GM12878 (cell line): ENCODE measurements at regions not wholly inside any gene's neighbourhood (a gene's known extent, or its start where the extent isn't known, plus 50 kb on each side); places are given as distances from the start of the nearest gene placed in this dataset.

ENCODE experiments used
- BACH1 ChIP-seq: fragments of 450-650 bp; IDR thresholded peaks from 2 replicates; pipeline ENCODE4 v1.6.1; 2017; ENCODE audit warnings: mild to moderate bottlenecking, borderline replicate concordance
- GATAD2B ChIP-seq: fragments of 450-650 bp; conservative IDR thresholded peaks from 2 replicates; pipeline ENCODE4 v1.6.1; 2017; ENCODE audit warnings: low read depth, mild to moderate bottlenecking, moderate library complexity
- HDAC6 ChIP-seq: fragments of 200-600 bp; sonication (generic); IDR thresholded peaks from one replicate; pipeline ENCODE4 v1.8.0; 2017; ENCODE audit warnings: antibody characterized with exemption; ENCODE audit not compliant: unreplicated experiment
- HDGF ChIP-seq: fragments of 450-650 bp; IDR thresholded peaks from 2 replicates; pipeline ENCODE4 v1.6.1; 2016; ENCODE audit warnings: antibody characterized with exemption
- IKZF2 ChIP-seq, 2 experiments: fragments of 450-650 bp; IDR thresholded peaks; 2 replicates each; pipeline ENCODE4 v1.6.1; 2017; ENCODE audit warnings: mild to moderate bottlenecking in 2 of 2, moderate library complexity in 2 of 2
- IRF4 ChIP-seq: IDR thresholded peaks from 2 replicates; pipeline ENCODE4 v1.6.1; 2011; ENCODE audit warnings: low read depth, low read length
- NFIC ChIP-seq: IDR thresholded peaks from 2 replicates; pipeline ENCODE4 v1.6.1; 2012; ENCODE audit warnings: low read depth, mild to moderate bottlenecking, inconsistent platforms, low read length, moderate library complexity
- NR2C1 ChIP-seq: fragments of 450-650 bp; IDR thresholded peaks from 2 replicates; pipeline ENCODE4 v1.6.1; 2017; ENCODE audit warnings: antibody characterized with exemption, mild to moderate bottlenecking, moderate library complexity
- PAX5 ChIP-seq: IDR thresholded peaks from 2 replicates; pipeline ENCODE4 v1.6.1; 2011; ENCODE audit warnings: low read depth, low read length, borderline replicate concordance
- PML ChIP-seq: IDR thresholded peaks from 2 replicates; pipeline ENCODE4 v1.6.1; 2012; ENCODE audit warnings: low read length, inconsistent platforms
- RUNX3 ChIP-seq: IDR thresholded peaks from 2 replicates; pipeline ENCODE4 v1.6.1; 2012; ENCODE audit warnings: low read length, inconsistent platforms
- TARDBP ChIP-seq: IDR thresholded peaks from 2 replicates; pipeline ENCODE4 v1.6.1; 2016; ENCODE audit warnings: borderline replicate concordance
- TCF12 ChIP-seq: IDR thresholded peaks from 2 replicates; pipeline ENCODE4 v1.6.1; 2011; ENCODE audit warnings: low read depth, mild to moderate bottlenecking, low read length
- ZNF217 ChIP-seq: fragments of 450-650 bp; IDR thresholded peaks from 2 replicates; pipeline ENCODE4 v1.6.1; 2017; ENCODE audit warnings: antibody characterized with exemption, mild to moderate bottlenecking
- ZNF24 ChIP-seq: fragments of 450-650 bp; IDR thresholded peaks from 2 replicates; pipeline ENCODE4 v1.6.1; 2017; ENCODE audit warnings: antibody characterized with exemption, mild to moderate bottlenecking
- TF ChIP-seq, protein P1 (sequence below): fragments of 450-650 bp; IDR thresholded peaks from 2 replicates; pipeline ENCODE4 v1.6.1; 2016; ENCODE audit warnings: mild to moderate bottlenecking
- TF ChIP-seq, protein P2 (sequence below): IDR thresholded peaks from 2 replicates; pipeline ENCODE4 v1.6.1; 2011; ENCODE audit warnings: borderline replicate concordance, low read depth, mild to moderate bottlenecking, moderate library complexity, low read length; ENCODE audit not compliant: insufficient read depth, poor library complexity, severe bottlenecking

DNA sequence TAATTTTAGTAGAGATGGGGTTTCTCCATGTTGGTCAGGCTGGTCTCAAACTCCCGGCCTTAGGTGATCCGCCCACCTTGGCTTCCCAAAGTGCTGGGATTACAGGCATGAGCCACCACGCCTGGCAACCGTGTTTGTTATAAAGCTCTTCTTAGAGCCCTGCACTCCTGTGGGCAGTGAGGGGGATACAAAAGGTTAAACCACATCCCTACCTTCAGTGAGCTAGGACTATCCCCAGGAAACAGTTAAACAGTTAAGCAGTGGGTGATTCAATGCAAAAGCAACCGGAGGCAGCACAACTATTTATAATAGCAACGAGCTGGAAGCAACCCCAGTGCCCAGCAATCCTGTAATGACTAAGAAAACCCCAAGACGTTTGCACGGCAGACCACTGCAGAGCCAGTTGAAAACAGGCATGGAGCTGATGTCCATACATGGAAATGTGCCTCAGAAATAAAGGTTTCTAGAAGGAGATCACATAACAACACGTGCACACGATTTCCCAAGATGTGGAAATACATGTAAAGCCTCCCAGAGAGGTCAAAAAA, 107.2 kb upstream of the LYZL2 start (continued):
- TF ChIP-seq BACH1: peak; percentile 55; the same call in 1 of the 2 replicates
- TF ChIP-seq RUNX3: peak; percentile 97
- TF ChIP-seq, protein P1, sequence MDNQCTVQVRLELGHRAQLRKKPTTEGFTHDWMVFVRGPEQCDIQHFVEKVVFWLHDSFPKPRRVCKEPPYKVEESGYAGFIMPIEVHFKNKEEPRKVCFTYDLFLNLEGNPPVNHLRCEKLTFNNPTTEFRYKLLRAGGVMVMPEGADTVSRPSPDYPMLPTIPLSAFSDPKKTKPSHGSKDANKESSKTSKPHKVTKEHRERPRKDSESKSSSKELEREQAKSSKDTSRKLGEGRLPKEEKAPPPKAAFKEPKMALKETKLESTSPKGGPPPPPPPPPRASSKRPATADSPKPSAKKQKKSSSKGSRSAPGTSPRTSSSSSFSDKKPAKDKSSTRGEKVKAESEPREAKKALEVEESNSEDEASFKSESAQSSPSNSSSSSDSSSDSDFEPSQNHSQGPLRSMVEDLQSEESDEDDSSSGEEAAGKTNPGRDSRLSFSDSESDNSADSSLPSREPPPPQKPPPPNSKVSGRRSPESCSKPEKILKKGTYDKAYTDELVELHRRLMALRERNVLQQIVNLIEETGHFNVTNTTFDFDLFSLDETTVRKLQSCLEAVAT: peak; percentile 7
- TF ChIP-seq HDAC6: no peak
- TF ChIP-seq PML: peak; percentile 70; the same call in 1 of the 2 replicates
- TF ChIP-seq IRF4: peak; percentile 99
- peak; percentile 54 for TF ChIP-seq ZNF217
- peak; percentile 77 for TF ChIP-seq ZNF24
- TF ChIP-seq, protein P2, sequence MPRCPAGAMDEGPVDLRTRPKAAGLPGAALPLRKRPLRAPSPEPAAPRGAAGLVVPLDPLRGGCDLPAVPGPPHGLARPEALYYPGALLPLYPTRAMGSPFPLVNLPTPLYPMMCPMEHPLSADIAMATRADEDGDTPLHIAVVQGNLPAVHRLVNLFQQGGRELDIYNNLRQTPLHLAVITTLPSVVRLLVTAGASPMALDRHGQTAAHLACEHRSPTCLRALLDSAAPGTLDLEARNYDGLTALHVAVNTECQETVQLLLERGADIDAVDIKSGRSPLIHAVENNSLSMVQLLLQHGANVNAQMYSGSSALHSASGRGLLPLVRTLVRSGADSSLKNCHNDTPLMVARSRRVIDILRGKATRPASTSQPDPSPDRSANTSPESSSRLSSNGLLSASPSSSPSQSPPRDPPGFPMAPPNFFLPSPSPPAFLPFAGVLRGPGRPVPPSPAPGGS: peak; percentile 88
- TF ChIP-seq TCF12: peak; percentile 87
- 0 out of 2 replicates have a peak, but pooled peaks have one; percentile 75 for TF ChIP-seq HDGF
- peak; percentile 96 for TF ChIP-seq IKZF2 (IDR thresholded peaks at IDR 0.05)
- TF ChIP-seq NR2C1: peak; percentile 20; the same call in 1 of the 2 replicates
- peak; percentile 92 for TF ChIP-seq PAX5
- TF ChIP-seq GATAD2B: peak; percentile 50; the same call in 1 of the 2 replicates
- no peak for TF ChIP-seq TARDBP
- peak; percentile 98 for TF ChIP-seq NFIC
